HepG2 (cell line): ENCODE measurements at regions not wholly inside any gene's neighbourhood (a gene's known extent, or its start where the extent isn't known, plus 50 kb on each side); places are given as distances from the start of the nearest gene placed in this dataset.

Source experiments
- ATAC-seq: fragments of 200-7000 bp; cut with Tn5 transposase; 3 replicates; pipeline ENCODE4 v1.9.1; 2020; ENCODE audit warnings: mild to moderate bottlenecking, moderate library complexity
- BruUV-seq: library from RNA; stranded (reverse); fragments of 400-500 nt; replicated peaks from 2 replicates; lab custom pipeline; 2021; lab: Mats Ljungman, UMichigan
- CTCF ChIA-PET: fragments of 300-600 bp; formaldehyde crosslinking; extraction: SDS; loops from one replicate; lab custom pipeline; 2021; ENCODE audit warnings: low total read pairs, inconsistent platforms, low intra/inter-chr PET ratio; lab: Yijun Ruan, JAX
- POLR2A ChIA-PET: fragments of 350-600 bp; sonication (Branson Sonifier 250); formaldehyde crosslinking; loops from one replicate; lab custom pipeline; 2020; ENCODE audit warnings: antibody characterized with exemption, inconsistent platforms; lab: Yijun Ruan, JAX
- DNase-seq: peaks from one replicate; pipeline ENCODE4 v3.0.0-alpha.2; 2015; ENCODE audit warnings: low spot score
- FAIRE-seq: peaks from 3 replicates; lab custom pipeline; 2011; peaks lifted over from hg19 to GRCh38; lab: Jason Lieb, UNC
- H2AFZ ChIP-seq: one replicate; pipeline ENCODE4 v1.6.1; 2011; ENCODE audit warnings: low read length, inconsistent platforms
- H3K27ac ChIP-seq: fragments of 300-600 bp; 3 replicates; pipeline ENCODE4 v1.8.0; 2011; ENCODE audit warnings: mixed run types, mild to moderate bottlenecking, mixed read lengths, low read length, inconsistent platforms; ENCODE audit not compliant: insufficient read depth; ENCODE audit errors: extremely low read length
- H3K27me3 ChIP-seq, 2 experiments: fragments of 200-600 bp in 1 of 2; 2 replicates in 1 of 2; 3 replicates in 1 of 2; pipeline versions ENCODE4 v1.6.0 to v1.8.0; 2011; ENCODE audit warnings: low read length in 2 of 2, mild to moderate bottlenecking in 2 of 2, moderate library complexity in 2 of 2, inconsistent platforms in 1 of 2; ENCODE audit not compliant: insufficient read depth in 2 of 2, control insufficient read depth in 1 of 2
- H3K36me3 ChIP-seq, 2 experiments: fragments of 200-600 bp in 1 of 2; replicated peaks in 1 of 2; 2 replicates in 1 of 2; 3 replicates in 1 of 2; pipeline versions ENCODE4 v1.5.1 to v1.8.0; 2011; ENCODE audit warnings: low read length in 2 of 2, inconsistent platforms in 1 of 2; ENCODE audit not compliant: insufficient read depth in 2 of 2, control insufficient read depth in 1 of 2
- H3K4me1 ChIP-seq: 2 replicates; pipeline ENCODE4 v1.5.1; 2012; ENCODE audit warnings: low read length, inconsistent platforms; ENCODE audit not compliant: insufficient read depth
- H3K4me2 ChIP-seq: 2 replicates; pipeline ENCODE4 v1.6.0; 2011; ENCODE audit warnings: low read depth, low read length, inconsistent platforms
- H3K4me3 ChIP-seq, 3 experiments: fragments of 200-600 bp in 1 of 3; sonication (generic), shearing (Covaris generic) in 1 of 3; replicated peaks in 1 of 3; 2 replicates each; pipeline ENCODE4 v1.5.1; 2011 to 2016; ENCODE audit warnings: low read length in 3 of 3, inconsistent platforms in 2 of 3, low read depth in 2 of 3, mild to moderate bottlenecking in 2 of 3, control low read depth in 1 of 3, mixed read lengths in 1 of 3; ENCODE audit not compliant: insufficient read depth in 1 of 3
- H3K79me2 ChIP-seq: one replicate; pipeline ENCODE4 v1.6.1; 2011; ENCODE audit warnings: low read length, inconsistent platforms; ENCODE audit not compliant: insufficient read depth
- H3K9ac ChIP-seq: 2 replicates; pipeline ENCODE4 v1.6.0; 2011; ENCODE audit warnings: mild to moderate bottlenecking, low read depth, low read length, inconsistent platforms; ENCODE audit not compliant: insufficient read depth
- H3K9me3 ChIP-seq: 2 replicates; pipeline ENCODE4 v1.5.1; 2012; ENCODE audit warnings: mild to moderate bottlenecking, low read length
- H4K20me1 ChIP-seq: 2 replicates; pipeline ENCODE4 v1.6.0; 2011; ENCODE audit warnings: inconsistent platforms, mild to moderate bottlenecking, low read length, moderate library complexity; ENCODE audit not compliant: insufficient read depth
- AGO2 ChIP-seq: fragments of 200-400 bp; formaldehyde crosslinking; optimal IDR thresholded peaks from 2 replicates; pipeline ENCODE3; 2017; ENCODE audit warnings: mild to moderate bottlenecking, low read depth, low read length, moderate library complexity
- ARID5B ChIP-seq: IDR thresholded peaks from 2 replicates; pipeline ENCODE4 v1.4.0; 2020; ENCODE audit warnings: mild to moderate bottlenecking, missing genetic modification reagents
- CHCHD3 ChIP-seq: sonication (generic); formaldehyde crosslinking; IDR thresholded peaks from 2 replicates; pipeline ENCODE4 v1.8.0; 2022; ENCODE audit warnings: mild to moderate bottlenecking, missing genetic modification reagents, moderate library complexity
- CHD2 ChIP-seq: IDR thresholded peaks from 2 replicates; pipeline ENCODE4 v1.6.1; 2011; ENCODE audit warnings: low read depth, low read length, improper control_type of control experiment
- DNMT3B ChIP-seq: conservative IDR thresholded peaks from 2 replicates; pipeline ENCODE4 v1.6.1; 2016; ENCODE audit warnings: missing biosample characterization, control low read depth
- GLI4 ChIP-seq: sonication (generic); formaldehyde crosslinking; IDR thresholded peaks from 2 replicates; pipeline ENCODE4 v1.5.1; 2020; ENCODE audit warnings: missing genetic modification reagents, mild to moderate bottlenecking, moderate library complexity, borderline replicate concordance
- MED1 ChIP-seq: sonication (generic); formaldehyde crosslinking; IDR thresholded peaks from 2 replicates; pipeline ENCODE4 v1.4.0; 2020; ENCODE audit warnings: missing genetic modification reagents
- POGZ ChIP-seq: sonication (generic); formaldehyde crosslinking; IDR thresholded peaks from 2 replicates; pipeline ENCODE4 v1.4.0; 2020; ENCODE audit warnings: mild to moderate bottlenecking, missing genetic modification reagents
- SOX13 ChIP-seq, 3 experiments: fragments of 450-650 bp in 1 of 3; sonication (generic) in 1 of 3; formaldehyde crosslinking in 1 of 3; IDR thresholded peaks in 2 of 3; conservative IDR thresholded peaks in 1 of 3; 2 replicates each; pipeline versions ENCODE4 v1.5.0 to v1.6.1; 2016 to 2020; ENCODE audit warnings: antibody characterized with exemption in 1 of 3, mild to moderate bottlenecking in 1 of 3, missing compliant biosample characterization in 1 of 3, missing genetic modification reagents in 1 of 3, moderate library complexity in 1 of 3
- ZNF460 ChIP-seq: sonication (generic); formaldehyde crosslinking; IDR thresholded peaks from 2 replicates; pipeline ENCODE4 v1.5.1; 2020; ENCODE audit warnings: missing genetic modification reagents, mild to moderate bottlenecking, borderline replicate concordance
- ZNF75D ChIP-seq: sonication (generic); formaldehyde crosslinking; IDR thresholded peaks from 2 replicates; pipeline ENCODE4 v1.8.1; 2023; ENCODE audit warnings: missing genetic modification reagents, mild to moderate bottlenecking, borderline replicate concordance
- WGBS: methylation state at CpG from one replicate; pipeline ENCODE4 v1.1.6; 2017; ENCODE audit warnings: low lambda C conversion rate; 5-methylcytosine and 5-hydroxymethylcytosine counted together
- in situ Hi-C: cut with HindIII; loops from 2 replicates; pipeline ENCODE4 v1.10.0; 2017; ENCODE audit warnings: low pct_unique_long_range_greater_than_20kb; ENCODE audit not compliant: extremely low pct_ligation_motif_present
- intact Hi-C: fragments of 100-400 bp; cut with micrococcal nuclease; formaldehyde crosslinking; loops from one replicate; pipeline ENCODE4 v1.10.0; 2022; ENCODE audit not compliant: unreplicated experiment
- TF ChIP-seq, protein P1 (sequence below): sonication (generic); formaldehyde crosslinking; IDR thresholded peaks from 2 replicates; pipeline ENCODE4 v1.5.1; 2020; ENCODE audit warnings: missing genetic modification reagents, mild to moderate bottlenecking, borderline replicate concordance
- TF ChIP-seq, protein P2 (sequence below): sonication (generic); IDR thresholded peaks from 2 replicates; pipeline ENCODE4 v1.6.1; 2016; ENCODE audit warnings: low read depth, borderline replicate concordance

DNA sequence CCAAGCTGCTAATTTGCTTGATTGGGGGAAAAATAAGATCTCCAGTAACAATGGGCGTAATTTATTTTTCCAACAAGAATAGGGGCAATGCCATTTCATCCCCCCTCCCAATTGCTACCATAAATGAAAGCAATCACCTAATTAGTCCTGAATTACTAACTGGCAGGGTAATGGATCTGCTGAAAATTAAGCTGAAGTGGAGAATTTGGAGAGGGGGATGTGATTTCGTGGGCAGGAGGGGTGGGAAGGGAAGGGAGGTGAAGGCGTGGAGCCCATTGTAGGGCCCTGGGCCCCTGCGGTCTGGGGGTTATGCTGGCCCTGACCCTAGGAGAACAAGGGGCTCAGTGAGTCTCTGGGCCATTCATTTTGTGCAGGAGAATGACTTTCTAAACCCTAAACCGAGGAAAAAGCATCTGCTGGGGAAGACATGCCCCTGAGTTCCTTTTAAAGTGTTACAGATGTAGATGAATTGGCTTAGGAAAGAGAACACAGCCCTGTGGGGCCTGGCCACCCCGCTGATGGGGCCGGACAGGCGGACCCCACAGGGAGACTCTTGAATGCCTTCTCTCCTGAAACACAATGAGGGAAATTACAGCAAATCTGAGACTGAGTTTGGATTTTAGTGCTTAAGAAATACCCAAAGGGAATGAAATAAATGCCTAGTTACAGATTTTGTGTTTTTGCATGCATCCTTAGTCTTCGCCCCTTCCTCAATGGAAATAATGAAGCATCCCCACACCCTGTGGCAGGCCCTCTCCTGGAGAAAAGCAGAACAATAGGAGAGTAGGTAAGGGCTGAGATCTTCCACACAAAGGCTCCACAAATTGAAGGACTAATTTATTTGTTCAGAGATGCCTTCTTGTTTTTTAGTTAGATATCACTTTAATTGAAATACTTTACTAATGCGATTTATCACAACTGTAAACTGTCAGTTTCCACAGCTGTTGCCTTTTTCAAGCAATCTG, 143.2 kb downstream of the PSAT1 start (continued):
- TF ChIP-seq, protein P1, sequence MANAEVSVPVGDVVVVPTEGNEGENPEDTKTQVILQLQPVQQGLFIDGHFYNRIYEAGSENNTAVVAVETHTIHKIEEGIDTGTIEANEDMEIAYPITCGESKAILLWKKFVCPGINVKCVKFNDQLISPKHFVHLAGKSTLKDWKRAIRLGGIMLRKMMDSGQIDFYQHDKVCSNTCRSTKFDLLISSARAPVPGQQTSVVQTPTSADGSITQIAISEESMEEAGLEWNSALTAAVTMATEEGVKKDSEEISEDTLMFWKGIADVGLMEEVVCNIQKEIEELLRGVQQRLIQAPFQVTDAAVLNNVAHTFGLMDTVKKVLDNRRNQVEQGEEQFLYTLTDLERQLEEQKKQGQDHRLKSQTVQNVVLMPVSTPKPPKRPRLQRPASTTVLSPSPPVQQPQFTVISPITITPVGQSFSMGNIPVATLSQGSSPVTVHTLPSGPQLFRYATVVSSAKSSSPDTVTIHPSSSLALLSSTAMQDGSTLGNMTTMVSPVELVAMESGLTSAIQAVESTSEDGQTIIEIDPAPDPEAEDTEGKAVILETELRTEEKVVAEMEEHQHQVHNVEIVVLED (CRISPR knock-in tag): no peak
- TF ChIP-seq AGO2: no peak

DNA sequence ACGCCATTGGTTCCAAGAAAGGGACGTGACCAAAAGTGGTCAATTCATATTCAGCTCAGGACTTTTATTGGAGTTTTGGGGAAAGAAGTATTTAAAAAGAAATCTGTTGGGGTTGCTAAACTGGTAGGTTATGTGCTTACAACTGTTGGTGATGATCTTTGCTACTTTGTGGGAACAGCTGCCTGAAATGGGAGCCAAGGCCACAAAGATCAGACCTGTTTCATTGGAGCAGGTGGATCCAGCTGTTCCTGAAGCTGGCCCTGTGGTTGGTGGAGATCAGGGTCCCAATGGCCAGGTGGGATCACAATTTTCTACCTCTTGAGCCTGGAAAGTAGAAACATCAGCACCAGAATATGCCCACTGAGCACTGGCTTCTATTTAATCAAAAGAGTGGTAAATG, 144.5 kb downstream of the PSAT1 start:
- no peak overlapping the region for H2AFZ ChIP-seq
- H4K20me1 ChIP-seq: no peaks in the 10 kb centered on the region
- no peaks in the 10 kb centered on the region for H3K79me2 ChIP-seq
- H3K36me3 ChIP-seq: no peaks in the 10 kb centered on the region
- no peak for DNase-seq
- no peak overlapping the region for H3K4me2 ChIP-seq
- POLR2A ChIA-PET: no interaction called here
- no peak overlapping the region for H3K27ac ChIP-seq
- in situ Hi-C loops (no loop called here), intact Hi-C loops (no loop called here)
- no peak overlapping the region for H3K9ac ChIP-seq
- no peak overlapping the region for H3K4me3 ChIP-seq
- CTCF ChIA-PET: no interaction called here
- no peak for FAIRE-seq
- no peaks in the 10 kb centered on the region; a peak in 1 of 5 replicates for H3K27me3 ChIP-seq
- no peaks in the 10 kb centered on the region for H3K9me3 ChIP-seq
- TF ChIP-seq GLI4 (CRISPR knock-in tag) (no peak), MED1 (CRISPR knock-in tag) (no peak), SOX13 (IDR thresholded peaks at IDR 0.05) (no peak), SOX13 (CRISPR knock-in tag; conservative IDR thresholded peaks at IDR 0.05 in 1 of 2, IDR thresholded peaks at IDR 0.05 in 1 of 2) (no peak), ARID5B (CRISPR knock-in tag) (no peak), ZNF75D (no peak), DNMT3B (CRISPR knock-in tag) (no peak), CHD2 (no peak), POGZ (no peak), ZNF460 (CRISPR knock-in tag) (no peak), CHCHD3 (CRISPR knock-in tag) (no peak)
- TF ChIP-seq, protein P2, sequence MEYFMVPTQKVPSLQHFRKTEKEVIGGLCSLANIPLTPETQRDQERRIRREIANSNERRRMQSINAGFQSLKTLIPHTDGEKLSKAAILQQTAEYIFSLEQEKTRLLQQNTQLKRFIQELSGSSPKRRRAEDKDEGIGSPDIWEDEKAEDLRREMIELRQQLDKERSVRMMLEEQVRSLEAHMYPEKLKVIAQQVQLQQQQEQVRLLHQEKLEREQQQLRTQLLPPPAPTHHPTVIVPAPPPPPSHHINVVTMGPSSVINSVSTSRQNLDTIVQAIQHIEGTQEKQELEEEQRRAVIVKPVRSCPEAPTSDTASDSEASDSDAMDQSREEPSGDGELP: no peak
- ATAC-seq: no peak
- no TSS peak for BruUV-seq
- WGBS: 71% methylated on average over 2 of the region's 2 CpGs
- no peaks in the 10 kb centered on the region for H3K4me1 ChIP-seq
